Thyroid gland (tissue), 4 donors: ENCODE measurements at regions not wholly inside any gene's neighbourhood (a gene's known extent, or its start where the extent isn't known, plus 50 kb on each side); places are given as distances from the start of the nearest gene placed in this dataset.

Experiments used
- POLR2A ChIP-seq, 2 donors: fragments of 450-650 bp; IDR thresholded peaks; one replicate each; pipeline ENCODE4 v1.6.1; 2017; ENCODE audit warnings: antibody characterized with exemption in 2 of 2, mild to moderate bottlenecking in 2 of 2, moderate library complexity in 1 of 2
- TF ChIP-seq, protein P1 (sequence below), 6 experiments: fragments of 200-600 bp in 3 of 6; fragments of 450-650 bp in 3 of 6; sonication (generic) in 3 of 6; IDR thresholded peaks; one replicate each; pipeline ENCODE4 v1.5.1; 2016 to 2019; ENCODE audit warnings: antibody characterized with exemption in 6 of 6, mild to moderate bottlenecking in 2 of 6, inconsistent platforms in 1 of 6, moderate library complexity in 1 of 6

DNA sequence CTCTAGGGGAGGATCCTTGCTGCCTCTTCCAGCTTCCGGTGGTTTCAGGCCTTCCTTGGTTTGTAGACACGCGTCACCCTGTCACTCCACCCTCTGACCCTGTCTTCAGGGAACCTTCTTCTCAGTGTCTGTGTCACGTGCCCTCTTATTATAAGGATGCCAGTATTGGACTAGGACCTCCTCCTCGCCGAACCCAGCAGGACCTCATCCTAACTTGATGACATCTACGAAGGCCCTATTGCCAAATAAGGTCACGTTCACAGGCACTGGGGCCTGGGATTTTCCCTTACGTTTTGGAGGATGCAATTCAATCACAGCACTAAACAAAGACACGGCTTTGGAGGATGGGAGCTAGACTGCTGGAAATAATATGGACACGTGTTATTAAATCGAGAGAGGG is 408.7 kb downstream of the BRD1 start:
- TF ChIP-seq, protein P1, sequence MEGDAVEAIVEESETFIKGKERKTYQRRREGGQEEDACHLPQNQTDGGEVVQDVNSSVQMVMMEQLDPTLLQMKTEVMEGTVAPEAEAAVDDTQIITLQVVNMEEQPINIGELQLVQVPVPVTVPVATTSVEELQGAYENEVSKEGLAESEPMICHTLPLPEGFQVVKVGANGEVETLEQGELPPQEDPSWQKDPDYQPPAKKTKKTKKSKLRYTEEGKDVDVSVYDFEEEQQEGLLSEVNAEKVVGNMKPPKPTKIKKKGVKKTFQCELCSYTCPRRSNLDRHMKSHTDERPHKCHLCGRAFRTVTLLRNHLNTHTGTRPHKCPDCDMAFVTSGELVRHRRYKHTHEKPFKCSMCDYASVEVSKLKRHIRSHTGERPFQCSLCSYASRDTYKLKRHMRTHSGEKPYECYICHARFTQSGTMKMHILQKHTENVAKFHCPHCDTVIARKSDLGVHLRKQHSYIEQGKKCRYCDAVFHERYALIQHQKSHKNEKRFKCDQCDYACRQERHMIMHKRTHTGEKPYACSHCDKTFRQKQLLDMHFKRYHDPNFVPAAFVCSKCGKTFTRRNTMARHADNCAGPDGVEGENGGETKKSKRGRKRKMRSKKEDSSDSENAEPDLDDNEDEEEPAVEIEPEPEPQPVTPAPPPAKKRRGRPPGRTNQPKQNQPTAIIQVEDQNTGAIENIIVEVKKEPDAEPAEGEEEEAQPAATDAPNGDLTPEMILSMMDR (IDR thresholded peaks at IDR 0.05), result no peak
- no peak for TF ChIP-seq POLR2A (IDR thresholded peaks at IDR 0.05)
